Osteoblast (primary cell): ENCODE measurements at regions not wholly inside any gene's neighbourhood (a gene's known extent, or its start where the extent isn't known, plus 50 kb on each side); places are given as distances from the start of the nearest gene placed in this dataset.

Experiments used
- DNase-seq: peaks from one replicate; pipeline ENCODE4 v3.0.0; 2011; ENCODE audit warnings: low spot score, mixed read lengths; ENCODE audit not compliant: insufficient read length; ENCODE audit errors: missing footprints
- H2AFZ ChIP-seq: 2 replicates; pipeline ENCODE4 v1.6.0; 2011; ENCODE audit warnings: mild to moderate bottlenecking, low read length
- H3K27ac ChIP-seq: 2 replicates; pipeline ENCODE4 v1.5.1; 2011; ENCODE audit warnings: mild to moderate bottlenecking, low read depth, low read length, moderate library complexity
- H3K27me3 ChIP-seq: 2 replicates; pipeline ENCODE4 v1.6.0; 2012; ENCODE audit warnings: mild to moderate bottlenecking, control low read depth, inconsistent platforms, low read length, moderate library complexity; ENCODE audit not compliant: insufficient read depth
- H3K36me3 ChIP-seq: 2 replicates; pipeline ENCODE4 v1.5.1; 2011; ENCODE audit warnings: mild to moderate bottlenecking, low read length, control low read depth, moderate library complexity; ENCODE audit not compliant: insufficient read depth
- H3K4me1 ChIP-seq: 2 replicates; pipeline ENCODE4 v1.5.1; 2011; ENCODE audit warnings: mild to moderate bottlenecking, low read length, control low read depth, moderate library complexity; ENCODE audit not compliant: insufficient read depth
- H3K4me2 ChIP-seq: 2 replicates; pipeline ENCODE4 v1.6.0; 2011; ENCODE audit warnings: mild to moderate bottlenecking, low read length; ENCODE audit not compliant: insufficient read depth
- H3K4me3 ChIP-seq: fragments of 200-600 bp; sonication (generic); 3 replicates; pipeline ENCODE4 v1.5.1; 2012; ENCODE audit warnings: mild to moderate bottlenecking, low read length, inconsistent platforms; ENCODE audit not compliant: insufficient read depth
- H3K79me2 ChIP-seq: 2 replicates; pipeline ENCODE4 v1.6.0; 2012; ENCODE audit warnings: mild to moderate bottlenecking, low read length, control low read depth, inconsistent platforms; ENCODE audit not compliant: insufficient read depth
- H3K9me3 ChIP-seq: 2 replicates; pipeline ENCODE4 v1.5.1; 2011; ENCODE audit warnings: low read depth, low read length, control low read depth
- H4K20me1 ChIP-seq: 2 replicates; pipeline ENCODE4 v1.6.0; 2012; ENCODE audit warnings: mild to moderate bottlenecking, low read length, control low read depth; ENCODE audit not compliant: insufficient read depth
- CTCF ChIP-seq: IDR thresholded peaks from 2 replicates; pipeline ENCODE4 v1.5.1; 2011; ENCODE audit warnings: mild to moderate bottlenecking, low read depth, low read length, moderate library complexity; ENCODE audit errors: extremely low read depth

- Histone ChIP-seq H2AFZ (no peak overlapping the region), H3K36me3 (no peaks in the 10 kb centered on the region), H3K27me3 (no peaks in the 10 kb centered on the region), H3K9me3 (no peaks in the 10 kb centered on the region), H4K20me1 (no peaks in the 10 kb centered on the region), H3K4me2 (no peak overlapping the region), H3K79me2 (no peaks in the 10 kb centered on the region), H3K27ac (no peak overlapping the region), H3K4me3 (no peak overlapping the region), H3K4me1 (no peaks in the 10 kb centered on the region)
- no peak for TF ChIP-seq CTCF
- DNase-seq, result no peak
Observed at GRCh38 chr4:18934197-18934596, 912.6 kb upstream of the LCORL start.

- no peaks in the 10 kb centered on the region for H4K20me1 ChIP-seq
- no peak overlapping the region for H3K27ac ChIP-seq
- no peaks in the 10 kb centered on the region for H3K9me3 ChIP-seq
- no peaks in the 10 kb centered on the region for H3K4me1 ChIP-seq
- no peak for TF ChIP-seq CTCF
- no peak overlapping the region for H3K4me2 ChIP-seq
- no peaks in the 10 kb centered on the region for H3K27me3 ChIP-seq
- no peak overlapping the region for H3K4me3 ChIP-seq
- no peak overlapping the region for H2AFZ ChIP-seq
- DNase-seq, result no peak
- no peaks in the 10 kb centered on the region for H3K79me2 ChIP-seq
- H3K36me3 ChIP-seq, result no peaks in the 10 kb centered on the region
Observed at GRCh38 chr4:18932730-18933339, 911.3 kb upstream of the LCORL start.

- H3K27me3 ChIP-seq, result no peaks in the 10 kb centered on the region
- H3K9me3 ChIP-seq, result no peaks in the 10 kb centered on the region
- H3K4me1 ChIP-seq, result no peaks in the 10 kb centered on the region
- H3K4me2 ChIP-seq, result no peak overlapping the region
- no peak overlapping the region for H3K27ac ChIP-seq
- no peak overlapping the region for H2AFZ ChIP-seq
- no peaks in the 10 kb centered on the region for H3K79me2 ChIP-seq
- DNase-seq, result no peak
- H4K20me1 ChIP-seq, result no peaks in the 10 kb centered on the region
- H3K36me3 ChIP-seq, result no peaks in the 10 kb centered on the region
- TF ChIP-seq CTCF, result no peak
- no peak overlapping the region for H3K4me3 ChIP-seq
Observed at GRCh38 chr4:18931643-18932377, 910.3 kb upstream of the LCORL start.

- Histone ChIP-seq H3K27ac (no peak overlapping the region), H3K36me3 (no peaks in the 10 kb centered on the region), H3K9me3 (no peaks in the 10 kb centered on the region), H3K79me2 (no peaks in the 10 kb centered on the region), H4K20me1 (no peaks in the 10 kb centered on the region), H3K4me1 (no peaks in the 10 kb centered on the region), H3K4me3 (no peak overlapping the region), H2AFZ (no peak overlapping the region), H3K4me2 (no peak overlapping the region), H3K27me3 (no peaks in the 10 kb centered on the region)
- TF ChIP-seq CTCF, result no peak
- peak; percentile 15 for DNase-seq
Observed at GRCh38 chr4:18930487-18930886, 908.9 kb upstream of the LCORL start.
